ENCODE measurements at regions not wholly inside any gene's neighbourhood (a gene's known extent, or its start where the extent isn't known, plus 50 kb on each side); places are given as distances from the start of the nearest gene placed in this dataset.

DNA sequence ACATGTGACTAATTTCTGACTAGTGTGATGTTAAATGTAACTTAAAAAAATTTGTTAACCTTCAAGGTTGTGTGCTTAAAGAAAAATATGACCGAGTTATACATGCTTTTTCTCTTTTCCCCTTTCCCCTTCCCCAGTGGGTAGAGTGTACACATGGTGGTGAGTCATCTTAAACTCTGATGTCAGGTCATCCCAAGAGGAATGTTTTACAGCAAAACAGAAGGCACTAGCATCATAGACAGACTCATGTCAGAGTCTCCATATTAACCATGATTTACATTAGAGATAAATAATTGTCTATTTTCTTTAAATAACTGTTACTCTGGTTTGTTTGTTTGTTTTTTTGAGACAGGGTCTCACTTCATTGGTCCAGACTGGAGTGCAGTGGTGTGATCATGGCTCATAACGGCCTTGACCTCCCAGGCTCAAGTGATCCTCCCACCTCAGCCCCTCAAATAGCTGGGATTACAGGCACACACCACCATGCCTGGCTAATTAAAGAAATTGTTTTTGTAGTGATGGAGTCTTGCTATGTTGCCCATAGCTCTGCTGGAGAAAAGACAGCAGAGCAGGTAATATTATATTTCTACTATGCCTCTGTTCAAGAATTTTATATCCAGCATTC is 160.4 kb upstream of the PCDH9 start:
- 44% methylated on average over 2 of the region's 2 CpGs for WGBS
- Histone ChIP-seq H3K27ac (ENCODE audit: low read depth in 1 of 2, low read length in 2 of 2) (no peak overlapping the region), H3K36me3 (ENCODE audit: control insufficient read depth in 4 of 4, insufficient read depth in 3 of 4, low read depth in 1 of 4, low read length in 3 of 4) (no peaks in the 10 kb centered on the region), H3K9me3 (ENCODE audit: control insufficient read depth in 4 of 4, low read length in 3 of 4) (no peaks in the 10 kb centered on the region), H3K4me3 (ENCODE audit: low read depth in 1 of 3, low read length in 3 of 3) (no peak overlapping the region), H3K4me1 (ENCODE audit: control insufficient read depth in 4 of 4, insufficient read depth in 4 of 4, low read length in 3 of 4) (no peaks in the 10 kb centered on the region), H3K9ac (ENCODE audit: low read depth in 1 of 2, low read length in 2 of 2) (no peak overlapping the region), H3K27me3 (ENCODE audit: control insufficient read depth in 4 of 4, insufficient read depth in 4 of 4, low read length in 3 of 4) (no peaks in the 10 kb centered on the region)
- TF ChIP-seq RXRA (IDR thresholded peaks at IDR 0.05) (no peak), HNF4G (IDR thresholded peaks at IDR 0.05) (no peak), HNF4A (conservative IDR thresholded peaks at IDR 0.05) (no peak), YY1 (IDR thresholded peaks at IDR 0.05) (no peak), TAF1 (conservative IDR thresholded peaks at IDR 0.05) (no peak), FOXA1 (IDR thresholded peaks at IDR 0.05) (no peak), RAD21 (IDR thresholded peaks at IDR 0.05) (no peak), NR2F2 (IDR thresholded peaks at IDR 0.05) (no peak), REST (IDR thresholded peaks at IDR 0.05) (no peak)
- TF ChIP-seq, protein P1, sequence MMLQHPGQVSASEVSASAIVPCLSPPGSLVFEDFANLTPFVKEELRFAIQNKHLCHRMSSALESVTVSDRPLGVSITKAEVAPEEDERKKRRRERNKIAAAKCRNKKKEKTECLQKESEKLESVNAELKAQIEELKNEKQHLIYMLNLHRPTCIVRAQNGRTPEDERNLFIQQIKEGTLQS (IDR thresholded peaks at IDR 0.05), result no peak
- TF ChIP-seq, protein P2, sequence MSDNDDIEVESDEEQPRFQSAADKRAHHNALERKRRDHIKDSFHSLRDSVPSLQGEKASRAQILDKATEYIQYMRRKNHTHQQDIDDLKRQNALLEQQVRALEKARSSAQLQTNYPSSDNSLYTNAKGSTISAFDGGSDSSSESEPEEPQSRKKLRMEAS (IDR thresholded peaks at IDR 0.05), result no peak
- no peak for DNase-seq (ENCODE audit: low spot score)

DNA sequence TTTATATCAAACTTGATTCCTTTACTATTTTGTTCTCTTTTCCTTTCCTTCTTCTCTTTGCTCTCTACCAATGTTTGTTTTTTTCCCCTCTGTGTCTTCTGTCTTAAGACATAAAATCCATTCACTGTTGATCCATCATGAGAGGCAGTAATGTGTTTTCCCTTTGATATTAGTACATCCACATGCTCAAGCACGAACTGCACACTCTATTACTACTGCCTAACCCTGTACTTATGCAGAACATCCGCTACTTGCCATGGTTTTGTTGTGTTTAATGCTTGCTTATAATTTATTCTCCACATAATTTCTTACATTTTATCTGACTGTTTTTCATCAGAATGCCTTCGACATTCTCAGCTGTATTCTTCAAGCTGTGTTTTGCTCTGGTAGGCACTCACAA is 159.0 kb upstream of the PCDH9 start:
- 53% methylated on average over 3 of the region's 3 CpGs for WGBS
- Histone ChIP-seq H3K4me1 (ENCODE audit: control insufficient read depth in 4 of 4, insufficient read depth in 4 of 4, low read length in 3 of 4) (no peaks in the 10 kb centered on the region), H3K27ac (ENCODE audit: low read depth in 1 of 2, low read length in 2 of 2) (no peak overlapping the region), H3K9me3 (ENCODE audit: control insufficient read depth in 4 of 4, low read length in 3 of 4) (no peaks in the 10 kb centered on the region), H3K27me3 (ENCODE audit: control insufficient read depth in 4 of 4, insufficient read depth in 4 of 4, low read length in 3 of 4) (no peaks in the 10 kb centered on the region), H3K4me3 (ENCODE audit: low read depth in 1 of 3, low read length in 3 of 3) (no peak overlapping the region), H3K9ac (ENCODE audit: low read depth in 1 of 2, low read length in 2 of 2) (no peak overlapping the region), H3K36me3 (ENCODE audit: control insufficient read depth in 4 of 4, insufficient read depth in 3 of 4, low read depth in 1 of 4, low read length in 3 of 4) (no peaks in the 10 kb centered on the region)
- no peak for TF ChIP-seq TAF1 (conservative IDR thresholded peaks at IDR 0.05)
- TF ChIP-seq GABPA (IDR thresholded peaks at IDR 0.05 in 1 of 2, conservative IDR thresholded peaks at IDR 0.05 in 1 of 2), result no peak
- no peak for TF ChIP-seq FOXA2 (IDR thresholded peaks at IDR 0.05)
- TF ChIP-seq, protein P3, sequence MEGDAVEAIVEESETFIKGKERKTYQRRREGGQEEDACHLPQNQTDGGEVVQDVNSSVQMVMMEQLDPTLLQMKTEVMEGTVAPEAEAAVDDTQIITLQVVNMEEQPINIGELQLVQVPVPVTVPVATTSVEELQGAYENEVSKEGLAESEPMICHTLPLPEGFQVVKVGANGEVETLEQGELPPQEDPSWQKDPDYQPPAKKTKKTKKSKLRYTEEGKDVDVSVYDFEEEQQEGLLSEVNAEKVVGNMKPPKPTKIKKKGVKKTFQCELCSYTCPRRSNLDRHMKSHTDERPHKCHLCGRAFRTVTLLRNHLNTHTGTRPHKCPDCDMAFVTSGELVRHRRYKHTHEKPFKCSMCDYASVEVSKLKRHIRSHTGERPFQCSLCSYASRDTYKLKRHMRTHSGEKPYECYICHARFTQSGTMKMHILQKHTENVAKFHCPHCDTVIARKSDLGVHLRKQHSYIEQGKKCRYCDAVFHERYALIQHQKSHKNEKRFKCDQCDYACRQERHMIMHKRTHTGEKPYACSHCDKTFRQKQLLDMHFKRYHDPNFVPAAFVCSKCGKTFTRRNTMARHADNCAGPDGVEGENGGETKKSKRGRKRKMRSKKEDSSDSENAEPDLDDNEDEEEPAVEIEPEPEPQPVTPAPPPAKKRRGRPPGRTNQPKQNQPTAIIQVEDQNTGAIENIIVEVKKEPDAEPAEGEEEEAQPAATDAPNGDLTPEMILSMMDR (IDR thresholded peaks at IDR 0.05; ENCODE audit: low read depth, low read length, missing input control), result no peak
- no peak for TF ChIP-seq HNF4A (conservative IDR thresholded peaks at IDR 0.05)
- no peak for TF ChIP-seq JUND (IDR thresholded peaks at IDR 0.05)
- no peak for TF ChIP-seq YY1 (IDR thresholded peaks at IDR 0.05)
- TF ChIP-seq RAD21 (IDR thresholded peaks at IDR 0.05), result no peak
- TF ChIP-seq RXRA (IDR thresholded peaks at IDR 0.05), result no peak
- no peak for TF ChIP-seq ZBTB33 (IDR thresholded peaks at IDR 0.05)
- TF ChIP-seq EGR1 (IDR thresholded peaks at IDR 0.05; ENCODE audit: low read depth in 2 of 2), result no peak
- TF ChIP-seq HNF4G (IDR thresholded peaks at IDR 0.05), result no peak
- no peak for TF ChIP-seq SP1 (IDR thresholded peaks at IDR 0.05)
- no peak for TF ChIP-seq FOXA1 (IDR thresholded peaks at IDR 0.05)
- TF ChIP-seq, protein P2 (IDR thresholded peaks at IDR 0.05), result no peak
- no peak for TF ChIP-seq REST (IDR thresholded peaks at IDR 0.05)
- TF ChIP-seq, protein P1 (IDR thresholded peaks at IDR 0.05), result no peak
- no peak for TF ChIP-seq NR2F2 (IDR thresholded peaks at IDR 0.05)
- no peak for DNase-seq (ENCODE audit: low spot score)
